GM19452 (cell line): ENCODE measurements at regions not wholly inside any gene's neighbourhood (a gene's known extent, or its start where the extent isn't known, plus 50 kb on each side); places are given as distances from the start of the nearest gene placed in this dataset.

Experiments
- ATAC-seq: cut with Tn5 transposase; IDR thresholded peaks from one replicate; pipeline ENCODE4 v1.9.1; 2021; ENCODE audit not compliant: unreplicated experiment

DNA sequence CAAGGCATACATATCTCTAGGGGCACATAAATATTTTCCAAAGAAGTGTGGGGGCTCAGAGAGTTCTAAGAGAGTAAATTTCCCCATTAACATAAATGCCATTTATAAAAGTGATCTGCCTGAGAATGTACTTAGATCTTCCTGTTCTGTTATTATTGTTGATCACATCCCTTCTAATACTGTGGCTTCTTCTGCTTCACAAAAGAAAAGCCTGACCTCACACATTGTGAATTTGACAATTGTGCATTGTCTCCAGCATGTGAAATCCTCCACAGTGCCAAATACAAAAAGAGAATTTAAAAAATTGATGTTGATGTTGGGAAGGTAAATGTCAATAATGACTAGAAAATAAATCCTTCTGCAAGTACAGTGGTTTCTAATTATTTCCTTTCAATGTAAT, 330.5 kb upstream of the LRIG3 start:
- ATAC-seq = no peak

DNA sequence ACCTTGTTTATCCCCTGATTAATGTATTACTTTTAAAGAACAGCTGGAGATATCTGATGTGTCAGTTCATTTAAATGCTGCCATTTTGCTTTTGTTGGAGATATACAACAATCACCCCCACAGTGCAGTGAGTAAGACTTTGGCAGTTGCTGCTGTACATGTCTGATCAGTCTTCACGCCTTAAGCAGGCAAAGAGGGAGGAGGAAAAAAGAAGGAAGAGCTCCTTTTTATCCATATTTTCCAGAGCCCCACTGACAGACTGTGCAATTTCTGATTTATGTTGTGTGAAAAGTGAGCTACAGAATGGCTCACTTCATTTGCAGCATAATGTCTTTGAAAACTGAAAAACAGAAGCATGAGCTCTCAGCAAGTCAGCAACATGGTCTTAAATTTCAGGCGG, 319.7 kb upstream of the LRIG3 start:
- no peak for ATAC-seq

- no peak for ATAC-seq
Observed at GRCh38 chr12:59234391-59234790, 314.1 kb upstream of the LRIG3 start.

DNA sequence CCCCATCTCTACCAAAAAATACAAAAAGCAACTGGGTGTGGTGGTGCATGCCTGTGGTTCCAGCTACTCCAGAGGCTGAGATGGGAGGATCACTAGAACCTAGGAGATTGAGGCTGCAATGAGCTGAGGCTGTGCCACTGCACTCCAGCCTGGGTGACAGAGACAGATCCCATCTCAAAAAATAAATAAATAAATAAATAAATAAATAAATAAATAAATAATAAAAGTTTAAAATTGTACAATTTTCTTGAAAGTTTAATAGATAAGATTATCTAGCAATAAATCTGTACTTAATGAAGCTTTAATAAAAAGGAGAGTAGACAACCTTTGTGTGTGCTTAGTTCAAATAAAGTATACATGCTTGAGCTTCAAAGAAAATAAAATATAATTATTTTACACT, 310.0 kb upstream of the LRIG3 start:
- no peak for ATAC-seq

GRCh38 chr12:59219148-59219547, 298.8 kb upstream of the LRIG3 start:
- ATAC-seq = no peak

DNA sequence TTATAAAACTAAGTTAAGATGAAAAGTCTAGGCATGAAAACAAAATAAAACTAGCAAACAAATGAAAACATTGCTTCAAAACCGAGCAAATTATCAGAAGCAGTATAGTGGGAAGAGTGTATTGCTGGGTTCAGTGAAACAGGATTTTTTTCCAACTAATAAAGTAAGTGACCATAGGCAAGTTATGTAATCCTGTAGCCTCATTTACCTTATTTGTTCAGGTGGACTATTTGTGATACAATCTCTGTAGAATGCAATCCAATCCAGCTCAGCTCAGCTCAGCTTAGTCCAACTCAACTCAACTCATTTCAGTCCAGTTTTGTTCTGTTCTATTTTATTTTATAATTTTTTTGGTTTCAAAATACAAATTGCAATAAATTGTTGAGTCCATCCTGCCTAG, 276.7 kb upstream of the LRIG3 start:
- no peak for ATAC-seq

GRCh38 chr12:59194794-59195193, 274.5 kb upstream of the LRIG3 start:
- ATAC-seq = no peak

DNA sequence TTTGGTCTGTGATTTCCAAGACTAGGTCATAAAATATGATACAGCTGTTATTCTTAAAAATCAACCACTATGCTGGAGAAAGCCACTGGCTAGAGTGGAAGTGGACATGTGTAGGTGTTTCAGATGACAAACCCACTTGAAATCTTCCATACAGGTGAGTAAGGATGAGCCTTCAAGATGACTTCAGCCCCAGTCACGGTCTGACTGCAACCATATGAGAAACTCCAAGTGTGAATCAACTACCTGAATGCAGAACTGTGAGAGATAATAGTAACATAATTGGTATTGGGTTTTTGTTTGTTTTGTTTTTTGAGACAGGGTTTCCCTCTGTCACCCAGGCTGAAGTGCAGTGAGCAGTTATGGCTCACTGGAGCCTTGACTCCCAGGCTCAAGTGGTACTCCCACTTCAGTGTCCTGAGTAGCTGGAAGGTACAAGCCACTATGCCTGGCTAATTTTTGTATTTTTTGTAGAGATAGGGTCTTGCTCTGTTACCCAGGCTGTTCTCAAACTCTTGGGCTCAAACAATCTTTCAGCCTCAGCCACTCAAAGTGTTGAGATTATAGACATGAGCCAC, 273.3 kb upstream of the LRIG3 start:
- no peak for ATAC-seq

DNA sequence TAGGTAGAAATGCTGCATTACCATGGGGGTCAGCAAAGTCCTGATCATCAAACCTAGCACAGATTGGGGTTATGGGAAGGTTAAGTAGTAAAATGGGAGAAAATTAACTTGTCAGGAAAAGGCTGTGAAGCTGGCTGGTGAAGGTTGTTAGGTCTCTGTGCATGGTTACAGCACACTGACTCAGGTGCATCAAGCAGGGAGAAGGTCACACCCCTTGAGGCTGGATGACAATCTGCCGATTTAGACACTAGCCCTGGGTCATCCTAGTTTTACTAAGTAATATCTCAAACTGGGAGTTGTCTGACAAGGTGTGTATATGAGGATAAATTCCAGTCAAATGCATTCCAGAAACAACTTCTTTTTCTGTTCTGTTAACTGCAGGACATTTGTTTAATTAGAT, 271.1 kb upstream of the LRIG3 start:
- ATAC-seq = no peak

GRCh38 chr12:59186451-59186850, 266.1 kb upstream of the LRIG3 start:
- ATAC-seq = no peak

DNA sequence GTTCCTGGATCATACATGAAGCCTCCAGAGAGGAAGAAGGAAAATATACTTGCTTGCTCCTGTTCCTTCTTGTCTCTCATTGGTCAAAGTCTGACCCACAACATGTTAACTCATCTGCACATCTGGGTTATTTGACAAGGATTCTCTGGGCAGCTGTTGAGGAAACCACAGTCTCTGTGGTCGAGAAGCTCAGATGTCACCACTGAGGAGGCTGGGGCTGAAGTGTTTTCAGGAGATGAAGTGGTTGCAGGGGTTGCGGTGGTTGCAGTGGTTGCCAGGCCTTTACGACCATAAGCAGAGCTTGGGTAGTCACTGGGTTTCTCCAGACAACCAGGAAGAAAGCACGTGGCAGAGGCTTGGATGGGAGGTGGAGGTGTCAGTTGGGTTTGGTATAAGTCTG, 265.0 kb upstream of the LRIG3 start:
- no peak for ATAC-seq

DNA sequence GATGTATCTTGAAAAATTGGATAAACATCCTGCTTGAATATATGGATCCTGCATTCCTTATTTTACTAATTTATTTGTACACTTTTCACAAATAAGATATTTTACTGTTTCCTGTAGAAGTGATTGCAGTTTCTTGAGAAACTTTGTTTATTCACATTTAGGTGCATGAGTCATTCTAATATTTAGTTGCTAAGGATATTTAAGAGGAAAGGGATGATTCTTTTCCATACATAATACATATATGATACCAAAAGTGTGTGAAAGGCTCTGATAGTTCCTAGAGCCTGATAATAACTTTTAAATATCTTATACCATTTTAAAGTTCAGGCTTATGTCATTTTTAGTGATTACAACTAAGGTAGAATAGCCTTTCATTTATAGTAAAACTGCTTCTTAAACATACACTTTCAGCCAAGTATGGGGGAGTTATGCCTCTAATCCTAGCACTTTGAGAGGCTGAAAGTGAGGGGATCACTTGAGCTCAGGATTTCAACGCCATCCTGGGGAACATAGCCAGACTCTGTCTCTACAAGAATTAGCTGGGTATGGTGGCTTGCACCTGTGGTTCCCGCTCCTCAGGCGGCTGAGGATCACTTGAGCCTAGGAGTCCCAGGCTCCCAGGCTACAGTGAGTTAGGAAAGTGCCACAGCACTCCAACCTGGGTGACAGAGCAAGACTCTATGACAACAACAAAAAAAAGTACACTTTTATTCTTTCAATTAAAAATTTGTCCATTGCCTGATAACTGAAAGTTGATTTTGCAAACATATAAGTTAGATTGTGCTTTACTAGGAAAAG, 262.6 kb upstream of the LRIG3 start:
- no peak for ATAC-seq

GRCh38 chr12:59182191-59182590, 261.9 kb upstream of the LRIG3 start:
- no peak for ATAC-seq

DNA sequence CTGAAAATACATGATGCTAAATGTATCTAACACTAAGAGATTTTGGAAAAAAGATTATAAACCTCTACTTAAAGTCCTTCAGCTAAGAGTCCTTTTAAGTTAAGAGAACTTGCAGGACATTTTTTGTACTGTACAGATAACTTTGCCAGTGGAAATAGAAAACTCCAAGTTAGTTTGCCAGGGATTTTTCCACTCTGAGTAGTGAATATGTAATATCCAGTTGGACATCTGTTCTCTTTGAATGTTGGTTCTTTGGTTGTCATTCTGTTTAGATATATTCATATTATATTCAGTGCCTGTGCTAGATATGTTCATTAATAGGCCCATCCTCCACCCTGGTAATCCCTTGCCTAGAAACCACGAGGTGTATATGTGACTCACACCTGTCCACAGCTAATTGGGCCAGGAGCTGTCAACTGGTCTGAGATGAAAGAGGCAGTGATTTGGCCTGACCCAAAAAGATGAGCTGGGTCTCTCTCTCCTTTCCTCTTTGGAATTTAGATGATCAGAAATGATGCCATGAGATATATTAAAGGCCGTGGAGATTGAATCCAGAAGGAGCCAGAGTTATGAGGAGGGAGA, 261.0 kb upstream of the LRIG3 start:
- no peak for ATAC-seq

DNA sequence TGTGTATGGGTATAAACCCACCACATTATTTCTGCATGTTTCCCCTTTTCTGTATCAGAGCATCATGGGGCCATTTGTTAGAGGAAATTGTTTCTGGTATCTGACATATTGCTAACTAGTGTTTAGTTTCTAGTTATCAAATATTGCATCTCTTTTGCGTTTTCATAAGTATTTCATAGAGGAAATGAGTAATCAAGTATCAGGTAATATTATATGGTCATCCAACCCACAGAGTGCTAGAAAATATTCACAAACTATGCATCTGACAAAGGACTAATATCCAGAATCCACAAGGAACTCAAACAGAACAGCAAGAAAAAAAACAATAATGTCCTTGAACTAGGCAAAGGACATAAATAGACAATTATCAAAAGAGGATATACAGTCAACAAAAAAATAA, 258.9 kb upstream of the LRIG3 start:
- ATAC-seq = no peak

GRCh38 chr12:59173695-59174094, 253.4 kb upstream of the LRIG3 start:
- ATAC-seq = no peak

DNA sequence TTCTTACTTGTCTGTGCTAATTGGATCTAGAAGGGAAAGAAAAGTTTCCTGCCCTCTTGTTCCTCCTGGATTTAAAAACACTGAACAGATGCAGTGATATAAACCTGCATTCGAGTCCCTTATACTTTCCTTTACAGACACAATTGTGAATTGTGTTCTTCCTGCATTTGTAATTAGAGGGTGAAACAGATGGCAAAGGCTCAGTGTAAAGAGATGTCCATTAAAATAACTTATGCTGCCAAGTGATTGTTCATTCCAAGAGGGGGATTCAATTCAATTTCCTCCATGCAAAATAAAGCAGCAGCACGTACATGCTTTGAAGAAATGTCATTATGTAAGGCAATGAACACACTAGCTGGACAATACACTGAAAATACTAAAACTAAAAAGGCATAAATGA, 248.3 kb upstream of the LRIG3 start:
- ATAC-seq = no peak

GRCh38 chr12:59166457-59166856, 246.2 kb upstream of the LRIG3 start:
- no peak for ATAC-seq

DNA sequence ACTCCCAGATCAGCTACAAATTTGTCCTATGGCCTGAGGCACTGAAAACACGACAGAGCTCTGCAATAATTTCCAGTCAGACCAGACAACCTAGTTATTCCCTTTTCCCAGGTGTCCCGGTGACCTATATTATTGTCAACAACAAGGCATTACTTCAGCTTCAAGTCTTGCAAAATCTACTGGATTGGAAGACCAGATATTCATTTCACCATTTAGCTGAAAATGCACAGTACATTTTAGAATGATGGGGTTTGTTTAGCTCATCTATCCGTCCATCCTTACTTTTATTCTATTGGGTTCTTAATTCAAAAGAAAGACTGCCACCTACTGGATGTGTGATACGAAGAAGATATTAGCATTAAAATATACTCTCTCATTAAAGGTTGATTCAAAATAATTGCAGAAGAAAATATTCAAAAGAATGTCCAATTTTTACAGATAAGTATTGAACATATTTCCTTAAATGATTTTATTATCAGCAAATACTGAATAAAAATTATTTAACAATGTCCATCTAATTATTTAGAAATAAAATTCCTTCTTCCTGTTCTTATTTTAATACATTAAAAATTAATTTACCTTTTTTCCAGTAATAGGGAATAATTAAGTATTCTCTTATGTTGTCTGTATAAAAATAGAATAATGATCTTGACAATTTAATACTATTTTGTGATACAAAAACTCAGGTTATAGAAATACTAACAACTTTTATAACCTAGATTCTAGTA, 244.9 kb upstream of the LRIG3 start:
- ATAC-seq = no peak

- ATAC-seq = no peak
Observed at GRCh38 chr12:59164226-59164625, 243.9 kb upstream of the LRIG3 start.

DNA sequence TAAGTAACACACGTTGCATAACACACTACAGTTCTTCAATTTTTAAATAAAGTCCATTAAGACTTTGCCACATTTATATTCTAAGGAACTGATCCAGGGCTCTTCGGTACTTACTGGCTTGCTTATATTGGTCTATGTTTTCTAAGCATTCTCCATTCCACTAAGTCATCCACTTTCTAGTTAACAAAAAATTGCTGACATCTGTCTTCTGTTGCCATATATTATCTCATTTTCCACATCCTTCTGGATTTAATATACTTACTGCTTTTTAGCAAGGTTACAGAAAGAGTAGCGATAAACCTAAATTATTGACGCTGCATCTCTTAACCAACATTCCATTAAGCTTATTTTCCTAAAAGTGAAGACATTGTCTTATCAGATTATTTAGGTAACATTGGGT, 238.4 kb upstream of the LRIG3 start:
- ATAC-seq = no peak

GRCh38 chr12:59158066-59158465, 237.8 kb upstream of the LRIG3 start:
- ATAC-seq = no peak
